Keratinocyte (primary cell): ENCODE measurements at regions not wholly inside any gene's neighbourhood (a gene's known extent, or its start where the extent isn't known, plus 50 kb on each side); places are given as distances from the start of the nearest gene placed in this dataset.

Experiments used
- DNase-seq: peaks from one replicate; pipeline ENCODE4 v3.0.0-alpha.2; 2011; ENCODE audit warnings: low read depth, missing footprints, low spot score
- FAIRE-seq: peaks from 2 replicates; lab custom pipeline; 2011; peaks lifted over from hg19 to GRCh38; lab: Jason Lieb, UNC
- H2AFZ ChIP-seq: 2 replicates; pipeline ENCODE4 v1.6.0; 2012; ENCODE audit warnings: low read length, control low read depth, inconsistent platforms; ENCODE audit not compliant: control insufficient read depth
- H3K27ac ChIP-seq: 2 replicates; pipeline ENCODE4 v1.5.1; 2011; ENCODE audit warnings: low read length; ENCODE audit not compliant: control insufficient read depth, insufficient read depth
- H3K27me3 ChIP-seq: 3 replicates; pipeline ENCODE4 v1.6.0; 2011; ENCODE audit warnings: low read length; ENCODE audit not compliant: control insufficient read depth, insufficient read depth; ENCODE audit errors: extremely low read depth
- H3K36me3 ChIP-seq, 2 experiments: 2 replicates in 1 of 2; 3 replicates in 1 of 2; pipeline ENCODE4 v1.5.1; 2011; ENCODE audit warnings: low read length in 2 of 2, mild to moderate bottlenecking in 1 of 2; ENCODE audit not compliant: control insufficient read depth in 2 of 2, insufficient read depth in 2 of 2; ENCODE audit errors: extremely low read depth in 1 of 2
- H3K4me1 ChIP-seq: 3 replicates; pipeline ENCODE4 v1.5.1; 2011; ENCODE audit warnings: low read length; ENCODE audit not compliant: control insufficient read depth, insufficient read depth; ENCODE audit errors: extremely low read depth
- H3K4me2 ChIP-seq: 3 replicates; pipeline ENCODE4 v1.6.0; 2011; ENCODE audit warnings: low read depth, low read length; ENCODE audit not compliant: control insufficient read depth, insufficient read depth; ENCODE audit errors: extremely low read depth
- H3K4me3 ChIP-seq, 3 experiments: fragments of 200-600 bp in 1 of 3; sonication (generic) in 1 of 3; 2 replicates in 2 of 3; 3 replicates in 1 of 3; pipeline ENCODE4 v1.5.1; 2011 to 2016; ENCODE audit warnings: low read length in 3 of 3, mild to moderate bottlenecking in 3 of 3, control low read depth in 2 of 3, inconsistent platforms in 1 of 3, low read depth in 1 of 3, mixed read lengths in 1 of 3, mixed run types in 1 of 3, moderate library complexity in 1 of 3; ENCODE audit not compliant: control insufficient read depth in 2 of 3, insufficient read depth in 2 of 3; ENCODE audit errors: extremely low read depth in 1 of 3
- H3K79me2 ChIP-seq: 2 replicates; pipeline ENCODE4 v1.6.0; 2012; ENCODE audit warnings: low read length; ENCODE audit not compliant: control insufficient read depth, insufficient read depth
- H3K9ac ChIP-seq: 3 replicates; pipeline ENCODE4 v1.6.0; 2011; ENCODE audit warnings: low read length; ENCODE audit not compliant: control insufficient read depth, insufficient read depth; ENCODE audit errors: extremely low read depth
- H3K9me1 ChIP-seq: 3 replicates; pipeline ENCODE4 v1.6.0; 2011; ENCODE audit warnings: low read length; ENCODE audit not compliant: control insufficient read depth, insufficient read depth; ENCODE audit errors: extremely low read depth
- H3K9me3 ChIP-seq: 2 replicates; pipeline ENCODE4 v1.5.1; 2012; ENCODE audit warnings: low read depth, low read length; ENCODE audit not compliant: control insufficient read depth
- H4K20me1 ChIP-seq: 3 replicates; pipeline ENCODE4 v1.6.0; 2011; ENCODE audit warnings: low read length; ENCODE audit not compliant: control insufficient read depth, insufficient read depth; ENCODE audit errors: extremely low read depth
- EZH2 ChIP-seq: IDR thresholded peaks from one replicate; pipeline ENCODE4 v1.6.1; 2012; ENCODE audit warnings: inconsistent platforms, mild to moderate bottlenecking, low read length, moderate library complexity
- dilution Hi-C: fragments of 300-500 bp; cut with MboI; formaldehyde crosslinking; loops from one replicate; pipeline ENCODE4 v1.7.0; 2020; ENCODE audit warnings: low sequenced_read_pairs; ENCODE audit not compliant: extremely low pct_ligation_motif_present
- TF ChIP-seq, protein P1 (sequence below), 3 experiments: IDR thresholded peaks in 1 of 3; conservative IDR thresholded peaks in 1 of 3; optimal IDR thresholded peaks in 1 of 3; 2 replicates in 2 of 3; 3 replicates in 1 of 3; pipeline versions ENCODE3 to v1.5.1; 2011; ENCODE audit warnings: low read length in 3 of 3, mild to moderate bottlenecking in 3 of 3, moderate library complexity in 2 of 3, control low read depth in 1 of 3, inconsistent platforms in 1 of 3; ENCODE audit not compliant: insufficient read depth in 2 of 3; ENCODE audit errors: extremely low read depth in 1 of 3

- no peak overlapping the region for H3K27ac ChIP-seq
Measured at GRCh38 chr14:43123544-43123943, 1383.5 kb downstream of the FSCB start.

GRCh38 chr14:43119672-43120071 lies 1387.4 kb downstream of the FSCB start:
- Histone ChIP-seq H3K4me3 (no peak overlapping the region), H3K9me3 (no peaks in the 10 kb centered on the region), H3K79me2 (no peaks in the 10 kb centered on the region), H3K9ac (no peak overlapping the region), H2AFZ (no peak overlapping the region), H3K4me2 (no peak overlapping the region), H3K27me3 (no peaks in the 10 kb centered on the region), H3K9me1 (no peaks in the 10 kb centered on the region), H3K4me1 (no peaks in the 10 kb centered on the region), H4K20me1 (no peaks in the 10 kb centered on the region), H3K36me3 (no peaks in the 10 kb centered on the region), H3K27ac (no peak overlapping the region)
- dilution Hi-C loops, result no loop called here
- no peak for DNase-seq
- no peak for FAIRE-seq
- TF ChIP-seq, protein P1, sequence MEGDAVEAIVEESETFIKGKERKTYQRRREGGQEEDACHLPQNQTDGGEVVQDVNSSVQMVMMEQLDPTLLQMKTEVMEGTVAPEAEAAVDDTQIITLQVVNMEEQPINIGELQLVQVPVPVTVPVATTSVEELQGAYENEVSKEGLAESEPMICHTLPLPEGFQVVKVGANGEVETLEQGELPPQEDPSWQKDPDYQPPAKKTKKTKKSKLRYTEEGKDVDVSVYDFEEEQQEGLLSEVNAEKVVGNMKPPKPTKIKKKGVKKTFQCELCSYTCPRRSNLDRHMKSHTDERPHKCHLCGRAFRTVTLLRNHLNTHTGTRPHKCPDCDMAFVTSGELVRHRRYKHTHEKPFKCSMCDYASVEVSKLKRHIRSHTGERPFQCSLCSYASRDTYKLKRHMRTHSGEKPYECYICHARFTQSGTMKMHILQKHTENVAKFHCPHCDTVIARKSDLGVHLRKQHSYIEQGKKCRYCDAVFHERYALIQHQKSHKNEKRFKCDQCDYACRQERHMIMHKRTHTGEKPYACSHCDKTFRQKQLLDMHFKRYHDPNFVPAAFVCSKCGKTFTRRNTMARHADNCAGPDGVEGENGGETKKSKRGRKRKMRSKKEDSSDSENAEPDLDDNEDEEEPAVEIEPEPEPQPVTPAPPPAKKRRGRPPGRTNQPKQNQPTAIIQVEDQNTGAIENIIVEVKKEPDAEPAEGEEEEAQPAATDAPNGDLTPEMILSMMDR (optimal IDR thresholded peaks at IDR 0.05 in 1 of 3, IDR thresholded peaks at IDR 0.05 in 1 of 3, conservative IDR thresholded peaks at IDR 0.05 in 1 of 3; ENCODE audit: extremely low read depth in 1 of 3, insufficient read depth in 2 of 3, low read length in 3 of 3), result no peak
- no peak for TF ChIP-seq EZH2

More at GRCh38 chr14:43123544-43123943, 1383.5 kb downstream of the FSCB start:
- H3K9me1 ChIP-seq, result no peaks in the 10 kb centered on the region
- no peak overlapping the region for H3K9ac ChIP-seq
- TF ChIP-seq, protein P1 (optimal IDR thresholded peaks at IDR 0.05 in 1 of 3, IDR thresholded peaks at IDR 0.05 in 1 of 3, conservative IDR thresholded peaks at IDR 0.05 in 1 of 3; ENCODE audit: extremely low read depth in 1 of 3, insufficient read depth in 2 of 3, low read length in 3 of 3), result no peak
- no peaks in the 10 kb centered on the region for H3K4me1 ChIP-seq
- H3K4me3 ChIP-seq, result no peak overlapping the region
- no peak overlapping the region for H3K4me2 ChIP-seq
- H3K9me3 ChIP-seq, result no peaks in the 10 kb centered on the region
- no peaks in the 10 kb centered on the region for H3K27me3 ChIP-seq
- H3K36me3 ChIP-seq, result no peaks in the 10 kb centered on the region
- no peaks in the 10 kb centered on the region for H3K79me2 ChIP-seq
- no peak for FAIRE-seq
- dilution Hi-C loops, result no loop called here
- no peak overlapping the region for H2AFZ ChIP-seq
- H4K20me1 ChIP-seq, result no peaks in the 10 kb centered on the region
- DNase-seq, result no peak
